ENCODE measurements at regions not wholly inside any gene's neighbourhood (a gene's known extent, or its start where the extent isn't known, plus 50 kb on each side); places are given as distances from the start of the nearest gene placed in this dataset.

GRCh38 chr2:183409662-183410061 lies 285.4 kb downstream of the NUP35 start:
- TF ChIP-seq CTCF (IDR thresholded peaks at IDR 0.05) (no peak), POLR2A (IDR thresholded peaks at IDR 0.05) (no peak)
